NCI-H1417 (cell line): ENCODE measurements at regions not wholly inside any gene's neighbourhood (a gene's known extent, or its start where the extent isn't known, plus 50 kb on each side); places are given as distances from the start of the nearest gene placed in this dataset.
"Not testable (repeated sequence)": the region's sequence is repeated elsewhere in the genome, so short reads cannot be mapped to it uniquely, and the experiment has no call there.

Experiments
- DNase-seq, 3 experiments: peaks; one replicate each; lab custom pipeline; 2025; lab: John Stamatoyannopoulos, UW

- peak in 1 of 3 experiments; percentile 36 for DNase-seq
Measured at GRCh38 chr7:89771003-89771636, 383.1 kb upstream of the STEAP1 start.

DNA sequence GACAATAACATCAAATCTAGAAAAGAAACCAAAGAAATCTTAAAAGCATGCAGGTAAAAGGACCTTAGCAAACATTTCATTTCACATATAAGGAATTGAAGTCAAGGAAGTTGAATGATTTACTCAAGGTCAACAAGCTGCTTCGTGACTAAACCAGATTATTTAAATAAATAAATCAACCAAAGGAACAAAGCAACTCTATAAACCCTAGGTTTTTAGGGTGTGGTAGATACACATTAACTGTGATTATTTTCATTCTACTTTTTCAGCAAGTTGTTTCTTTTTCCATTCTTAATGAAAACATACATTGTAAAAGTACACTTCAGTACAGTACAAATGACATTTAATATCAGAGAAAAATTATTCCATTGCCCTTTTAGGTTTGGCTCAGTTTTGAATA, 382.0 kb upstream of the STEAP1 start:
- DNase-seq = peak in 1 of 3 experiments; percentile 1

DNA sequence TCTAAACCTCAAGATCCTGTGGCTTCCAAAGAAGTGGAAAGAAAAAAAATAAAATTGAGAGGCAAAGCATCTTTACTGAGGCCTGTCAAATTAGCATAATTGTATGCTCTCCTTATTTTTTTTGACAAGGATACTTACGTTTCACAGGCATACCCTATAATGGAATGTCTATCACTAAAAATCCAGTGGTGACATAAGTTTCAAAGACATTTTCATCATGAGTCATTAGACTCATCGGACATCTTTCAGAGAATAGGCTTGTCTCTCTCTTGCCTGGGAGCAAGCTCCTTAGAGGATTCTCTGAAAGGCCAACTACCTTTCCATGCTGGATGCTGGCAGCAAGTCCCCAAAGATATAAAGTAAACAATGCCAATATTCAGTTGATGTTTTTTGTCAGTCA, 380.7 kb upstream of the STEAP1 start:
- no peak for DNase-seq

DNA sequence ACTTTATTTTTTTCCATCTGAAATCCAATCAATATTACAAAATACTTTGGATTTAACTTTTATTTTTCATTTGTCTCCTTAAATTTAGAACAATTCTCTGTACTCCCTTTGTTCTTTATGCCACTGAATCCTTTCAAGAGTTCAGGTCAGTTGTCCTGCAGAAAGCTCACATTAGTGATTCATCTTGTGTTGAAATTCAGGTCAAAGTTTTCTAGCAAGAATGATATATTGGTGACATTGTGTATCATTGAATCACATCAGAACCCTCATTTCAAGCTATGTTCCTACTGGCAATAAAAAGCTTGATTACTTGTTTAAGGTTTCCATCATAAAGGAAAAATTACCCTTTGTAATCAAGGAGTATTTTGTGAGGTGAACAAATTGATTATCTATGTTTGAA, 378.8 kb upstream of the STEAP1 start:
- no peak for DNase-seq

DNA sequence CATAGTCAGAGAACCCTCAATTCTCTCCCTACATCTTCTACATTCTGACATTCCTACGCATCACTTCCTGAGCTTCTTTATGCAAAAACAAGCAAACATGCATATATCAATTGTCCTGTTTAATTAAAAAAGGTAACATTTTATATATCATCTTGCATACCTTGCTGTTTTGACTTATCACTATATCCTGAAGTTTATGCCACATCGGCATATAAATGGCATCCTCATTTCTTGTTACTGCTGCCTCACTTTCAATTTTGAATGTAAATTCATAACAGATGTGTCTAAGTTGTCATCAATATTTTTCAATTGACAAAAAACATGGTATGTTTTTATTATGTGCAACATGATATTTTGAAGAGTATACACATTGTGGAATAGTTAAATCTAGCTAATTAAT, 377.3 kb upstream of the STEAP1 start:
- DNase-seq = no peak

DNA sequence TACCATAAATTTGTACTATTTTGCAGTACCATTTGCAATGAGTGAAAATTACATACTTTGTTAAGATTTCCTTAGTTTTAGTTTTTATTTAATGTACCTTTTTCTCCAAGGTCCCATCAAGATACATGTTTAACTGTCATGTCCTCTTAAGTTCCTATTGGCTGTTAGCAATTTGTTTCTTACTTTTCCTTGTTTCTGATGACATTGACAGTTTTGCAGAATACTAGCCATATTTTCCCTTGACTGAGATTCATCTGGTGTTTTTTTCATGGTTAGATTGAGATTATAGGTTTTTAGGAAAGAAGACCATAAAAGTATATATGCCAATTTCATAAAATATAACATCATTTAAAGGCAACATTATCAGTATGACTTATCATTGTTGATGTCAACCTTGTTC, 376.8 kb upstream of the STEAP1 start:
- DNase-seq = no peak

DNA sequence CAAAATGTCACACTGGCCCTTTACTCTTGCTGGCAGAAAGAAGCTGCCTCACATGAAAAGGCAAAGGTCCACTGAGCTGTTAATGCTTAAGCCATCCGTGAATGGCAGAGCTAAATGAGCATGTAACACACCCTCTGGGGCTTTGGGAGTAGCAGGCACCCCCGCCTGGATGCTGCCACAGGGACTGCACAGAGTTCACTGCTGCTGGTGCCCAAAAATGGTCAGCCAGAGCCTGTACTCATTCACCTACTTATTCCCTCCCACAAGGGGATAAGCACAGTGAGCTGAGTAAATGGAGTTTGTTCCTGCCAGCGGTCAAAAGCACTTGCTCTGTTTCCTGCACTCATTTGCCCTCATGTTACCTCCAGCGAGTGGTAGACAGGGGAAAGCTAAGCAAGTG, 374.0 kb upstream of the STEAP1 start:
- no peak for DNase-seq

DNA sequence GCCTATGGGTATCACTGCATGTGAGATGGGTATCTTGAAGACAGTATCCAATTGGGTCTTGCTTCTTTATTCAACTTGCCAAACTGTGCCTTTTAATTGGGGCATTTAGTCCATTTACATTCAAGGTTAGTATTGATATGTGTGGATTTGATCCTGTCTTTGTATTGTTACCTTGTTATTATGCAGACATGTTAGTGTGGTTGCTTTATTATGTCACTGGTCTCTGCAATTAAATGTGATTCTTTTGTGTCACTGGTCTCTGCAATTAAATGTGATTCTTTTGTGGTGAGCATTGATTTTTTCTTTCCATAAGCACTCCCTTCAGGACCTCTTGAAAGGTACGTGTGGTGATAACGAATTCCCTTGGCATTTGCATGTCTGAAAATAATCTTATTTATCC, 357.8 kb upstream of the STEAP1 start:
- DNase-seq = no peak

DNA sequence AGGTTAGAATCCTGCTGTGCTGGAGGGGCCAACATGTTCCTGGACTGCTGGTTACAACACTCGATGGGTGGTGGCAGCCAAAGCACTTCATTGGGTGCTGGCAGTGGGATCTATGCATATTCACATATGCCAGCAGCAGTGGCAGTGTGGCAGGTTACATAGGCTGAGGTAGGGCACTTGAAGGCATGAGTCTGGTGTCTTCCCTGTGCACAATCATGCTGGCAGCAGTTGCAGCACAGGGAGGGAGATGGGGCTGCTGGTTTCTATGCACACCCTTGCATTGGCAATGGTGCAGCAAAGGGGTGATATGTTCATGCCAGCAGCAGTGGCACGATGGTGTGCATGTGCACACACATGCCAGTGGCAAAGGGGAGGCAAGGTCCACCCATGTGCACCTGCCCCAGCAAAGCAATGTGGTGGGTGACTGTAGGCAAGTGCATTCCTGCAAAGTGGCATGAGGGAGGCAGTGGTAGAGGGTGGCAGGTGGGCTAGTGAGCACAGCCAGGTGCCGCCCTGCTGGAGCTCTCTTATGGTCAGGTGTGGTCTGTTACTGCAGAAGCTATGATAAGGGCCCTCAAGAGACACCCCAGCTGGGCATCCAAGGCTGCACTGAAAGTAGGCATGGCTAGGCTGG, 356.2 kb upstream of the STEAP1 start:
- DNase-seq = no peak

DNA sequence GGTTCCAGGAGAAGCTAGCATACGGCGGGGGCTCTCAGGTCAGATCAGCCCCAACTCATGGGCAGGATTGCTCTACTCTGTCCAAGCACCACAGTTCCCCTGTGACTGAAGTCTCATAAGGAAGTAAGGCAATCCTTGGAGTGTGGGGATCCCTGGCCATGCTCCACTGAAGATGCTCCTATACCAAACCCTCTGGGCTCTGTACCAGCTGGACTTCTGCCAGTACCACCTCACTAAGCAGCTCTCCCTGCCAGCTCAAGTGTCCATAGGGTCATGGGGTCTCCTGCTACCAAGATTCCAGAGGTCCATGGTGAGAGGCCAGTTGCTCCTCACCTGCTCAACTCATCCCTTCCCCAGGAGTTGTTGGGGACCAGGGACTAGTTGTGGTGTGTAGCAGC, 355.7 kb upstream of the STEAP1 start:
- DNase-seq = no peak

GRCh38 chr7:89800761-89801160, 353.5 kb upstream of the STEAP1 start:
- no peak for DNase-seq

- no peak for DNase-seq
Measured at GRCh38 chr7:89809291-89809690, 345.0 kb upstream of the STEAP1 start.

DNA sequence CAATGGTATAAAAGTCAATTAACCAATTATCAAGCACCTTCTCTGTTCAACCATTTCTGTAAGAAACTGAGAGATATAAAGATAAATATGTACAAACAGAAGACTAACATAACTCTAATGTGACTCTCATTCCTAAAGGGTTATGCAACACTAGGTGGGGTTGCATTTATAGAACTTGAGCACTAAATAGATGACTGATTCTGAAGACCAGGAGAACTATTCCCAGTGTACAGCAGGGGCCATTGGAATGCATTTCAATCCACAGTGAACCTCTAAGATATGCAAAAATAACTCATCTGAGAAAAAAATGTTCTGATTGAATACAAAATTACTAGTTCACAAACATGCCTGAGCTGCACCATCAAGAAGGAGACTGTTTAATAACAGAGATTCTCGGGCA, 341.2 kb upstream of the STEAP1 start:
- no peak for DNase-seq

- no peak for DNase-seq
Measured at GRCh38 chr7:89826121-89826520, 328.1 kb upstream of the STEAP1 start.

- no peak for DNase-seq
Measured at GRCh38 chr7:89826557-89826956, 327.7 kb upstream of the STEAP1 start.

- DNase-seq = peak in 1 of 3 experiments; percentile 6
Measured at GRCh38 chr7:89837515-89837914, 316.8 kb upstream of the STEAP1 start.

- no peak for DNase-seq
Measured at GRCh38 chr7:89839329-89839728, 314.9 kb upstream of the STEAP1 start.

GRCh38 chr7:89845952-89846351, 308.3 kb upstream of the STEAP1 start:
- no peak for DNase-seq

- DNase-seq = no peak
Measured at GRCh38 chr7:89849052-89849451, 305.2 kb upstream of the STEAP1 start.

DNA sequence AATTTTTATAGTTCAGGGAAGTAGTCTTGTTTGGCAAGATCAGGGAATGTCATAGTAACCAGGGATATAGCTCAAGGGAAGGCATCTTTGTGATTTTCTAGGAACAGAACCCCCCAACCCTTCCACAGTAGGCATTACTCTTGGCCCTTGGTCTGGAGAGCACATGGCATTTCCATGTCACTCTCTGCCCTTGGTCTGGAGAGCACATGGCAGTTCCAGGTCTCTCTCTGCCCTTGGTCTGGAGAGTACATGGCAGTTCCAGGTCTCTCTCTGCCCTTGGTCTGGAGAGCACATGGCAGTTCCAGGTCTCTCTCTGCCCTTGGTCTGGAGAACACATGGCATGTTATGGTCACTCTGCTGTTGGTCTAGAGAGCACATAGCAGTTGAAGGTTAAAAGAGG, 297.2 kb upstream of the STEAP1 start:
- not testable (repeated sequence) for DNase-seq

GRCh38 chr7:89857767-89858166, 296.5 kb upstream of the STEAP1 start:
- DNase-seq = no peak

DNA sequence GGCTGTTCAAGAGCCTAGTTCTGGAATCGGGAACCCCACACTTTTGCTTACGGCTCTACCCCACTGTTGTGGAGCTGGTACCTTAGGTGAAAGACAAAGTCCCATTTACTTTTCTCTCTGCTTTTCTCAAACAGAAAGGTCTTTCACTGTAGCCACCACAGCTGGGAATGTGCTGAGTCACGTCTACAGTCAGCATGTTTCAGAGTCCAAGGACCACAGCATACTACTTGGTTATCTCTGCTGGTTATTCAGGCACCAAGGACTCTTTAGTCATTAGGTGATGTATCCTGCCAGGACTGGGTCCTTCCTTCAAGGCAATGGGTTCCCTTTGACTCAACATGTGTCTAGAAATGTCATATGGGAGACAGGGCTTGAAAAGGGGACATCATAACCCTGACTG, 266.8 kb upstream of the STEAP1 start:
- DNase-seq = no peak

GRCh38 chr7:89908736-89909135, 245.5 kb upstream of the STEAP1 start:
- no peak for DNase-seq

DNA sequence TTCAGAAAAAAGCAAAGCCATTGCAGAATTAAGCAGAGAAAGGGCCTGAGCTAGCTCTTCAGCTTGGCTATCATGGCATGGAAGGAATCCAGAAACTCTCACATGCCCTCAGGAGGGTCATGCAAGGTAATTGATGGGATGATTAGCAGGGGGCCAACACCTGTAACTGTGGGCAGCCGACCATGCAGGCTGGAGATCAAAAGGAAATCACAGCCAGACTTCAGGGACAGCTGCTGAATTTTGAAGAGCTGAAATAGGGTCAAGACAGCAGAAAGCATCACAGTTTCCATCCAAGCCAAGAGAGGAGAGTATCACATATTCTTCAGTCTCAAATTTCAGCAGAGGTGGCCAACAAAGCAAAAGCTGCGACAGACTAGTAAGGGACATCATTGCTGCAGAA, 239.6 kb upstream of the STEAP1 start:
- peak; percentile 21 to 79 (median 33) for DNase-seq
